OCI-LY7 (cell line): ENCODE measurements at regions not wholly inside any gene's neighbourhood (a gene's known extent, or its start where the extent isn't known, plus 50 kb on each side); places are given as distances from the start of the nearest gene placed in this dataset.

Experiments used
- BruUV-seq: library from RNA; stranded (reverse); fragments of 400-500 nt; replicated peaks from 2 replicates; lab custom pipeline; 2021; lab: Mats Ljungman, UMichigan
- CTCF ChIA-PET: fragments of 300-600 bp; sonication (Branson Sonifier 250); formaldehyde crosslinking; loops from one replicate; lab custom pipeline; 2022; ENCODE audit warnings: antibody characterized with exemption; ENCODE audit not compliant: unreplicated experiment; lab: Charles Lee
- POLR2A ChIA-PET: fragments of 300-600 bp; sonication (Branson Sonifier 250); formaldehyde crosslinking; loops from one replicate; lab custom pipeline; 2022; ENCODE audit warnings: antibody characterized with exemption; lab: Charles Lee
- DNase-seq: peaks from one replicate; pipeline ENCODE4 v3.0.0-alpha.2; 2015; ENCODE audit warnings: low spot score
- H2AFZ ChIP-seq: fragments of 200-600 bp; sonication (generic), shearing (Covaris generic); 2 replicates; pipeline ENCODE4 v1.6.1; 2014; ENCODE audit warnings: mild to moderate bottlenecking, antibody characterized with exemption, low read length, moderate library complexity
- H3K27ac ChIP-seq: fragments of 200-600 bp; sonication (generic); 2 replicates; pipeline ENCODE4 v1.5.1; 2014; ENCODE audit warnings: mixed run types, low read depth, mild to moderate bottlenecking, moderate library complexity, low read length, inconsistent platforms; ENCODE audit not compliant: poor library complexity, severe bottlenecking
- H3K36me3 ChIP-seq: fragments of 200-600 bp; sonication (generic); 2 replicates; pipeline ENCODE4 v1.6.1; 2014; ENCODE audit warnings: mild to moderate bottlenecking, antibody characterized with exemption, low read length, moderate library complexity, mixed read lengths; ENCODE audit not compliant: insufficient read depth
- H3K4me1 ChIP-seq: fragments of 200-600 bp; sonication (generic); 2 replicates; pipeline ENCODE4 v1.5.1; 2014; ENCODE audit warnings: mild to moderate bottlenecking, low read length; ENCODE audit not compliant: insufficient read depth, poor library complexity, severe bottlenecking
- H3K4me2 ChIP-seq: fragments of 200-600 bp; sonication (generic); 2 replicates; pipeline ENCODE4 v1.6.1; 2014; ENCODE audit warnings: mild to moderate bottlenecking, low read length
- H3K4me3 ChIP-seq: fragments of 200-600 bp; sonication (generic); 2 replicates; pipeline ENCODE4 v1.5.1; 2014; ENCODE audit warnings: mild to moderate bottlenecking, low read depth, low read length; ENCODE audit not compliant: poor library complexity, severe bottlenecking
- H3K79me2 ChIP-seq: fragments of 200-600 bp; sonication (generic); 2 replicates; pipeline ENCODE4 v1.6.1; 2016; ENCODE audit warnings: low read depth, mild to moderate bottlenecking, low read length, moderate library complexity, mixed read lengths; ENCODE audit not compliant: insufficient read depth
- H3K9me2 ChIP-seq: fragments of 200-600 bp; sonication (generic); 2 replicates; pipeline ENCODE4 v1.6.1; 2016; ENCODE audit warnings: mild to moderate bottlenecking, low read length, mixed read lengths; ENCODE audit not compliant: insufficient read depth
- H3K9me3 ChIP-seq: fragments of 200-600 bp; sonication (generic); 2 replicates; pipeline ENCODE4 v1.6.1; 2014; ENCODE audit warnings: mild to moderate bottlenecking, mixed run types, low read length, mixed read lengths
- H4K20me1 ChIP-seq: fragments of 200-600 bp; sonication (generic); 2 replicates; pipeline ENCODE4 v1.6.1; 2014; ENCODE audit warnings: mild to moderate bottlenecking, antibody characterized with exemption, low read length, moderate library complexity, mixed read lengths; ENCODE audit not compliant: insufficient read depth
- EZH2phosphoT487 ChIP-seq: fragments of 200-600 bp; sonication (generic); IDR thresholded peaks from 2 replicates; pipeline ENCODE4 v1.6.1; 2018; ENCODE audit warnings: low read depth, borderline replicate concordance, mild to moderate bottlenecking, mixed run types, antibody characterized with exemption, low read length, moderate library complexity, mixed read lengths
- intact Hi-C: fragments of 100-400 bp; cut with micrococcal nuclease; formaldehyde crosslinking; loops from one replicate; pipeline ENCODE4 v1.10.0; 2022; ENCODE audit not compliant: unreplicated experiment
- TF ChIP-seq, protein P1 (sequence below): fragments of 200-600 bp; sonication (generic); conservative IDR thresholded peaks from 2 replicates; pipeline ENCODE4 v1.5.1; 2014; ENCODE audit warnings: mild to moderate bottlenecking, antibody characterized with exemption, low read length, moderate library complexity, mixed read lengths

- CTCF ChIA-PET, result interaction anchor here (1.0 kb wide), 1 partner anchor 11 kb away, joined by 5 read pairs; no protein-coding TSS in a partner anchor
- intact Hi-C loops, result no loop called here
- no peak overlapping the region for H3K27ac ChIP-seq
Observed at GRCh38 chr2:222013889-222014288, 284.9 kb downstream of the PAX3 start.

DNA sequence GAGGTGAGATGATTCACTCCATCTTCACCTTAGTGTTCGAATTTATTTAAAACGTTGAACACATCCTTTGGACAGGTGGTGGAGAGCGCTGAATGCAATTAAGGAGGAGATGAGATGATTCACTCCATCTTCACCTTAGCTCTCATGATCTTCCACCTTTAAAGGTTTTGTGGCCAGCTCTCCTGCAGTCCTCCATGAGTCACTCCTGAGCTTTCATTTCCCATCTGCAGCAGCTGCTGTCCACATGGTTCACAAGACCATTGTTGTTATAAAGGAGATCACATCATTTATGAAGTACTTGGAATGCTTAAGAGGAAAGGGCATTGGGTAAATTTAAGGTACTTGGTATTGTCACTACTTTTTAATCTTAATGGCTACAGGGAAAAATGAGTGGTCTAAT, 298.5 kb downstream of the PAX3 start:
- no peak for DNase-seq
- Histone ChIP-seq H3K9me2 (no peaks in the 10 kb centered on the region), H2AFZ (no peak overlapping the region), H3K36me3 (no peaks in the 10 kb centered on the region), H3K79me2 (no peaks in the 10 kb centered on the region), H3K9me3 (no peaks in the 10 kb centered on the region), H3K4me1 (no peaks in the 10 kb centered on the region), H4K20me1 (no peaks in the 10 kb centered on the region), H3K27ac (no peak overlapping the region), H3K4me2 (no peak overlapping the region), H3K4me3 (no peak overlapping the region)
- TF ChIP-seq, protein P1, sequence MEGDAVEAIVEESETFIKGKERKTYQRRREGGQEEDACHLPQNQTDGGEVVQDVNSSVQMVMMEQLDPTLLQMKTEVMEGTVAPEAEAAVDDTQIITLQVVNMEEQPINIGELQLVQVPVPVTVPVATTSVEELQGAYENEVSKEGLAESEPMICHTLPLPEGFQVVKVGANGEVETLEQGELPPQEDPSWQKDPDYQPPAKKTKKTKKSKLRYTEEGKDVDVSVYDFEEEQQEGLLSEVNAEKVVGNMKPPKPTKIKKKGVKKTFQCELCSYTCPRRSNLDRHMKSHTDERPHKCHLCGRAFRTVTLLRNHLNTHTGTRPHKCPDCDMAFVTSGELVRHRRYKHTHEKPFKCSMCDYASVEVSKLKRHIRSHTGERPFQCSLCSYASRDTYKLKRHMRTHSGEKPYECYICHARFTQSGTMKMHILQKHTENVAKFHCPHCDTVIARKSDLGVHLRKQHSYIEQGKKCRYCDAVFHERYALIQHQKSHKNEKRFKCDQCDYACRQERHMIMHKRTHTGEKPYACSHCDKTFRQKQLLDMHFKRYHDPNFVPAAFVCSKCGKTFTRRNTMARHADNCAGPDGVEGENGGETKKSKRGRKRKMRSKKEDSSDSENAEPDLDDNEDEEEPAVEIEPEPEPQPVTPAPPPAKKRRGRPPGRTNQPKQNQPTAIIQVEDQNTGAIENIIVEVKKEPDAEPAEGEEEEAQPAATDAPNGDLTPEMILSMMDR, result no peak
- ChIA-PET POLR2A (no interaction called here), CTCF (no interaction called here)
- intact Hi-C loops, result no loop called here
- no TSS peak for BruUV-seq

More at GRCh38 chr2:222013889-222014288, 284.9 kb downstream of the PAX3 start:
- POLR2A ChIA-PET, result no interaction called here
- H3K4me2 ChIP-seq, result no peak overlapping the region
- no peak for DNase-seq
- H3K79me2 ChIP-seq, result no peaks in the 10 kb centered on the region
- H4K20me1 ChIP-seq, result no peaks in the 10 kb centered on the region
- H3K4me3 ChIP-seq, result no peak overlapping the region
- H3K4me1 ChIP-seq, result no peaks in the 10 kb centered on the region
- BruUV-seq, result no TSS peak
- no peaks in the 10 kb centered on the region for H3K36me3 ChIP-seq
- H3K9me2 ChIP-seq, result no peaks in the 10 kb centered on the region
- no peaks in the 10 kb centered on the region for H3K9me3 ChIP-seq
- no peak for TF ChIP-seq EZH2phosphoT487
- TF ChIP-seq, protein P1, result no peak
- no peak overlapping the region for H2AFZ ChIP-seq

DNA sequence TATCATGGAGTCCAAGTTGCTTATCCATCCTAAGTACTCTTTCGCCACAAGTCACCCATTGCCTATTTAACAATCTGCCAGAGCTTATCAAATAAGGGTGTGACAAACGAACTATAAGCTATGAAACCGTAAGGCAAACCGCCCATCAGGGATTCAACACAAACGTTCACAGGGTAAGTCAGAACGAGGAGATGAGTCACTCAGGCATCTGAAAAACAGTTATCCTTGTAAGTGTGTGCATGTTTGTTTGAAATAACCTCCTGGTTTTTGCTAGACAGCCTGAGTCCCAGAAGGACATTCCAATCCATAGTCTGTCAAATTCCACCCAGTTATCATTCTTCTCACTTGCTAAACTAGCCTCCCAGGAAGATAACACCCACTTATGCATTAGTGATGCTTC, 299.1 kb downstream of the PAX3 start:
- no TSS peak for BruUV-seq
- H3K9me3 ChIP-seq, result no peaks in the 10 kb centered on the region
- no peak overlapping the region for H2AFZ ChIP-seq
- H3K9me2 ChIP-seq, result no peaks in the 10 kb centered on the region
- H3K27ac ChIP-seq, result no peak overlapping the region
- H3K79me2 ChIP-seq, result no peaks in the 10 kb centered on the region
- H3K36me3 ChIP-seq, result no peaks in the 10 kb centered on the region
- no peak overlapping the region for H3K4me2 ChIP-seq
- H3K4me3 ChIP-seq, result no peak overlapping the region
- intact Hi-C loops, result no loop called here
- H3K4me1 ChIP-seq, result no peaks in the 10 kb centered on the region
- no peak for DNase-seq
- ChIA-PET POLR2A (no interaction called here), CTCF (no interaction called here)
- H4K20me1 ChIP-seq, result no peaks in the 10 kb centered on the region
- TF ChIP-seq, protein P1, result no peak
